Upper lobe of right lung (tissue), 1 donor: ENCODE measurements at regions not wholly inside any gene's neighbourhood (a gene's known extent, or its start where the extent isn't known, plus 50 kb on each side); places are given as distances from the start of the nearest gene placed in this dataset.

Source experiments
- ATAC-seq: fragments of 200-7000 bp; cut with Tn5 transposase; one replicate; pipeline ENCODE4 v1.9.1; 2020; ENCODE audit warnings: mild to moderate bottlenecking, moderate library complexity
- DNase-seq: peaks from one replicate; pipeline ENCODE4 v3.0.0-alpha.2; 2020
- H3K27ac ChIP-seq: fragments of 200-600 bp; one replicate; pipeline ENCODE4 v1.8.0; 2022
- H3K27me3 ChIP-seq: fragments of 200-600 bp; one replicate; pipeline ENCODE4 v1.8.0; 2022; ENCODE audit warnings: mild to moderate bottlenecking
- H3K36me3 ChIP-seq: fragments of 200-600 bp; one replicate; pipeline ENCODE4 v1.8.0; 2022
- H3K4me1 ChIP-seq: fragments of 200-600 bp; one replicate; pipeline ENCODE4 v1.8.0; 2022
- H3K4me3 ChIP-seq: fragments of 200-600 bp; one replicate; pipeline ENCODE4 v1.8.0; 2022; ENCODE audit warnings: mild to moderate bottlenecking
- H3K9me3 ChIP-seq: fragments of 200-600 bp; one replicate; pipeline ENCODE4 v1.8.0; 2022
- CTCF ChIP-seq: fragments of 200-600 bp; IDR thresholded peaks from one replicate; pipeline ENCODE4 v1.8.0; 2022; ENCODE audit warnings: antibody characterized with exemption
- intact Hi-C: fragments of 100-400 bp; cut with DNase I; formaldehyde crosslinking; loops from one replicate; pipeline ENCODE4 v1.11.0; 2022
- donor health status: DM: no; HTN: yes; CAD: no; lungs with severe emphysema.

DNA sequence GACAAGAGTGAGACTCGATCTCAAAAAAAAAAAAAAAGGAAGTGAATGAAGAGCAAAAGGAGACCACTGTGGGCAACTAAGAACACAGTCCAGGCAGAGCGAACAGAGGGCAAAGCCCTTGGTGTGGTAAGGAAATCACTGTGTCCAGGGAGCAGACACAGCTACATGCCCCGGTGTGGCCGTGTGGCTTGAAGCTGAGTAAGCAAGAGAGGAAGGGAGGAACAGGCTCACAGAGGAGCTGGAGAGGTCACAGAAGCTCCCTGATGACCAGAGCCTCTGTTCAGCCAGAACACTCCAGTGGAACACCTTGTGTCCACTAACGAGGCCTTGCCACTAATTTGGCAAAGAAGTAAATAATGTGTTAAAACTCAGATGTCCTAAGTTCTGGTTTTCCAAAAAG is 60.6 kb upstream of the GATA2 start:
- Histone ChIP-seq H3K27me3 (peaks cover 24% of the 10 kb centered on the region), H3K27ac (no peak overlapping the region)
- no peak for TF ChIP-seq CTCF

DNA sequence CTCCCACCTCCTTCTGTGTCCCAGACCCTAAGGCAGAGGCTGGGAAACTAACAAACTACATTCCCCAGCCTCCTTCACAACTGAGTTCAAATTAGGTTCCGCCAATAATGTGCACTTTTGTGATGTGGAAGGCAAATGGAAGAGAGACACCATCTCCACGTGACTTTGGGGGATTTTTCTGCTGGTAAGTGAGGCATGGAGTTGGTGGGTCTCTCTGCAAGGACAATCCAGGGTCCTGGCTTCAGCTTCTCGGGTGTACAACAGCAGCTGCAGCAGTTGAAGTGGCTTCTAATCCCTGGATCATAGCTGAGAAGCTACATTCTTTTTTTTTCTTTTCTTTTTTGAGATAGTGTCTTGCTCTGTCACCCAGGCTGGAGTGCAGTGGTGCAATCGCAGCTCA is 58.9 kb upstream of the GATA2 start:
- DNase-seq, result no peak
- no peak for ATAC-seq
- Histone ChIP-seq H3K4me1 (peaks cover 5% of the 10 kb centered on the region), H3K27me3 (peaks cover 24% of the 10 kb centered on the region), H3K4me3 (no peak overlapping the region), H3K27ac (no peak overlapping the region), H3K9me3 (no peaks in the 10 kb centered on the region), H3K36me3 (no peaks in the 10 kb centered on the region)
- no peak for TF ChIP-seq CTCF
- intact Hi-C loops, result no loop called here

More for the DNA sequence above, 60.6 kb upstream of the GATA2 start:
- H3K4me1 ChIP-seq, result no peaks in the 10 kb centered on the region
- DNase-seq (peak; percentile 30), ATAC-seq (no peak)
- intact Hi-C loops, result no loop called here
- no peak overlapping the region for H3K4me3 ChIP-seq
- H3K9me3 ChIP-seq, result no peaks in the 10 kb centered on the region
- H3K36me3 ChIP-seq, result no peaks in the 10 kb centered on the region

GRCh38 chr3:128551451-128551850 is 58.5 kb upstream of the GATA2 start:
- peaks cover 23% of the 10 kb centered on the region for H3K27me3 ChIP-seq
- no peaks in the 10 kb centered on the region for H3K36me3 ChIP-seq
- intact Hi-C loops, result no loop called here
- no peaks in the 10 kb centered on the region for H3K9me3 ChIP-seq
- DNase-seq, result peak; percentile 40
- no peak for ATAC-seq
- H3K27ac ChIP-seq, result no peak overlapping the region
- peaks cover 5% of the 10 kb centered on the region for H3K4me1 ChIP-seq
- no peak for TF ChIP-seq CTCF
- H3K4me3 ChIP-seq, result no peak overlapping the region

- TF ChIP-seq CTCF, result no peak
- no peak overlapping the region for H3K27ac ChIP-seq
- peaks cover 14% of the 10 kb centered on the region for H3K27me3 ChIP-seq
- no peak for ATAC-seq
- no peak overlapping the region for H3K4me3 ChIP-seq
- no peaks in the 10 kb centered on the region for H3K9me3 ChIP-seq
- intact Hi-C loops, result no loop called here
- H3K4me1 ChIP-seq, result peaks cover 5% of the 10 kb centered on the region
- DNase-seq, result peak; percentile 42
- no peaks in the 10 kb centered on the region for H3K36me3 ChIP-seq
Measured at GRCh38 chr3:128550471-128551126, 57.6 kb upstream of the GATA2 start.

DNA sequence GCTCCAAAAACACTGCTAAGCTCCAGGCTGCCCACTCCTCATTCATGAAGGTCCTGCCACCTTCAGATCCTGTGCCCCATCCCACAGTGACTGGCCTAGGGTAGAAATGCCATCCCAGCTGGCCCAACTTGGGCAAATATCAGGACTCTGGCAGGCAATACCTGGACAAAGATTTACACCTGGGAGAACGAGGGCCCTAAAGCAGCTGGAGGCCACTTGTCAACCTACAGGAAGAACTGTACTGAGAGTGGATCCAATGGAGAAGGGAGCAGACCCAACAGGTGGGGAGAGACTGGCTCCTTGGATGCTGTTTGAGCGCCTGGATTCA is 57.1 kb upstream of the GATA2 start:
- peak; percentile 25 for DNase-seq
- ATAC-seq, result no peak
- Histone ChIP-seq H3K4me3 (no peak overlapping the region), H3K27me3 (peaks cover 9% of the 10 kb centered on the region), H3K27ac (peak overlapping the region; percentile 66), H3K36me3 (no peaks in the 10 kb centered on the region), H3K4me1 (peaks cover 5% of the 10 kb centered on the region), H3K9me3 (no peaks in the 10 kb centered on the region)
- intact Hi-C loops, result no loop called here
- no peak for TF ChIP-seq CTCF
